ENCODE measurements at regions not wholly inside any gene's neighbourhood (a gene's known extent, or its start where the extent isn't known, plus 50 kb on each side); places are given as distances from the start of the nearest gene placed in this dataset.

DNA sequence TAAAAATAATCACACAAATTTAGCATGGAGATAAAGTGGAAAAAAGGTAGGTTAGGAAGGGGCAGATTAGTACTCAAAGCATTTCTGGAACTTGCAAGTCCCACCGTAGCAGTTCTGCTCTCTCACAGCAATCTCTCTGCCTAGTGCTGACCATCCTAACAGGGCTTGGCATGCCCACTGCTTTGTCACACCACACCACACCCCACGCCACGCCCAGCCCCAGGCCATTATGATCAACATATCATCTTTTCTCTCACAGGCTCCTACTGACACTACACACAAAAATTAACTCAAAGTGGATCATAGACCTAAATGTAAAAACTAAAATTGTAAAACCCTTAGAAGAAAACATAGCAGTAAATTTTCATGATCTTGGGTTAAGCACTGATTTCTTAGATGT, 273.7 kb downstream of the DAD1 start:
- Histone ChIP-seq H3K27ac (ENCODE audit: low read depth, low read length) (no peak overlapping the region), H3K4me3 (ENCODE audit: low read depth in 1 of 2, low read length in 2 of 2) (no peak overlapping the region), H3K4me1 (ENCODE audit: control insufficient read depth in 1 of 2, insufficient read depth in 2 of 2, low read length in 2 of 2) (no peaks in the 10 kb centered on the region), H3K27me3 (ENCODE audit: control insufficient read depth in 1 of 2, insufficient read depth in 2 of 2, low read length in 2 of 2) (no peaks in the 10 kb centered on the region), H3K9ac (ENCODE audit: low read depth in 1 of 2, low read length in 2 of 2) (no peak overlapping the region), H3K36me3 (ENCODE audit: control insufficient read depth in 1 of 2, insufficient read depth in 2 of 2, low read length in 2 of 2) (no peaks in the 10 kb centered on the region), H3K9me3 (ENCODE audit: control insufficient read depth in 1 of 2, low read length in 2 of 2) (no peaks in the 10 kb centered on the region)

DNA sequence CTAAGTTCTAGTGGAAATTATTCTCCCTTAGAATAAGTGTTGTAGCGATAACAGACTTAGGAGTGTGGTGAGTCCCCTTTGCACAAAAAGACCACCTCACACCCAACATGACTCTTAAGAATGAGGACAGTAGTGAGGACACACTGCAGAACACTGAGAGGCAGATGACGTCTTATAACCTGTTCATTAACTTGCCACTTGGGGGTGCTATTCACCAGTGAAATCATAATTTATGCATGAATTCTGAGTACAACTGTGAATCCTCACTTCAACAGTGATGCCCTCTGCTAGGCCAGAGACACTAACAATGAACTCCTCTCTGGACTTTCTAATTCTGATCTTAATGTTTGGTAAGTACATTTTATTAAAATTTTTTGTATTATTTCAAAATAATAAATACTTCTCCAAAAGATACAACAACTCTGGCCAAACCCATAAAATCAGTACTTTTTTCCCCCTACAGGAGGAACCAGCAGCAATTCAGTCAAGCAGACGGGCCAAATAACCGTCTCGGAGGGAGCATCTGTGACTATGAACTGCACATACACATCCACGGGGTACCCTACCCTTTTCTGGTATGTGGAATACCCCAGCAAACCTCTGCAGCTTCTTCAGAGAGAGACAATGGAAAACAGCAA, 274.7 kb downstream of the DAD1 start:
- H3K9me3 ChIP-seq (ENCODE audit: control insufficient read depth in 1 of 2, low read length in 2 of 2) = no peaks in the 10 kb centered on the region
- H3K4me1 ChIP-seq (ENCODE audit: control insufficient read depth in 1 of 2, insufficient read depth in 2 of 2, low read length in 2 of 2) = no peaks in the 10 kb centered on the region
- H3K27me3 ChIP-seq (ENCODE audit: control insufficient read depth in 1 of 2, insufficient read depth in 2 of 2, low read length in 2 of 2) = no peaks in the 10 kb centered on the region
- H3K36me3 ChIP-seq (ENCODE audit: control insufficient read depth in 1 of 2, insufficient read depth in 2 of 2, low read length in 2 of 2) = no peaks in the 10 kb centered on the region
- H3K4me3 ChIP-seq (ENCODE audit: low read depth in 1 of 2, low read length in 2 of 2) = no peak overlapping the region
- no peak overlapping the region for H3K27ac ChIP-seq (ENCODE audit: low read depth, low read length)
- no peak overlapping the region for H3K9ac ChIP-seq (ENCODE audit: low read depth in 1 of 2, low read length in 2 of 2)

- no peak overlapping the region for H3K4me3 ChIP-seq (ENCODE audit: low read depth in 1 of 2, low read length in 2 of 2)
- no peaks in the 10 kb centered on the region for H3K27me3 ChIP-seq (ENCODE audit: control insufficient read depth in 1 of 2, insufficient read depth in 2 of 2, low read length in 2 of 2)
- no peaks in the 10 kb centered on the region for H3K36me3 ChIP-seq (ENCODE audit: control insufficient read depth in 1 of 2, insufficient read depth in 2 of 2, low read length in 2 of 2)
- H3K4me1 ChIP-seq (ENCODE audit: control insufficient read depth in 1 of 2, insufficient read depth in 2 of 2, low read length in 2 of 2) = no peaks in the 10 kb centered on the region
- H3K9ac ChIP-seq (ENCODE audit: low read depth in 1 of 2, low read length in 2 of 2) = no peak overlapping the region
- H3K27ac ChIP-seq (ENCODE audit: low read depth, low read length) = no peak overlapping the region
- H3K9me3 ChIP-seq (ENCODE audit: control insufficient read depth in 1 of 2, low read length in 2 of 2) = no peaks in the 10 kb centered on the region
Measured at GRCh38 chr14:22313172-22313801, 275.7 kb downstream of the DAD1 start.

- Histone ChIP-seq H3K4me3 (ENCODE audit: low read depth in 1 of 2, low read length in 2 of 2) (no peak overlapping the region), H3K4me1 (ENCODE audit: control insufficient read depth in 1 of 2, insufficient read depth in 2 of 2, low read length in 2 of 2) (no peaks in the 10 kb centered on the region), H3K27me3 (ENCODE audit: control insufficient read depth in 1 of 2, insufficient read depth in 2 of 2, low read length in 2 of 2) (no peaks in the 10 kb centered on the region), H3K9ac (ENCODE audit: low read depth in 1 of 2, low read length in 2 of 2) (no peak overlapping the region), H3K9me3 (ENCODE audit: control insufficient read depth in 1 of 2, low read length in 2 of 2) (no peaks in the 10 kb centered on the region), H3K36me3 (ENCODE audit: control insufficient read depth in 1 of 2, insufficient read depth in 2 of 2, low read length in 2 of 2) (no peaks in the 10 kb centered on the region), H3K27ac (ENCODE audit: low read depth, low read length) (no peak overlapping the region)
Measured at GRCh38 chr14:22311636-22312035, 277.4 kb downstream of the DAD1 start.

GRCh38 chr14:22305607-22306006, 283.4 kb downstream of the DAD1 start:
- Histone ChIP-seq H3K4me1 (ENCODE audit: control insufficient read depth in 1 of 2, insufficient read depth in 2 of 2, low read length in 2 of 2) (no peaks in the 10 kb centered on the region), H3K9me3 (ENCODE audit: control insufficient read depth in 1 of 2, low read length in 2 of 2) (no peaks in the 10 kb centered on the region), H3K4me3 (ENCODE audit: low read depth in 1 of 2, low read length in 2 of 2) (no peak overlapping the region), H3K27ac (ENCODE audit: low read depth, low read length) (no peak overlapping the region), H3K36me3 (ENCODE audit: control insufficient read depth in 1 of 2, insufficient read depth in 2 of 2, low read length in 2 of 2) (no peaks in the 10 kb centered on the region), H3K27me3 (ENCODE audit: control insufficient read depth in 1 of 2, insufficient read depth in 2 of 2, low read length in 2 of 2) (no peaks in the 10 kb centered on the region), H3K9ac (ENCODE audit: low read depth in 1 of 2, low read length in 2 of 2) (no peak overlapping the region)

- Histone ChIP-seq H3K27ac (ENCODE audit: low read depth, low read length) (no peak overlapping the region), H3K36me3 (ENCODE audit: control insufficient read depth in 1 of 2, insufficient read depth in 2 of 2, low read length in 2 of 2) (no peaks in the 10 kb centered on the region), H3K4me1 (ENCODE audit: control insufficient read depth in 1 of 2, insufficient read depth in 2 of 2, low read length in 2 of 2) (no peaks in the 10 kb centered on the region), H3K4me3 (ENCODE audit: low read depth in 1 of 2, low read length in 2 of 2) (no peak overlapping the region), H3K9me3 (ENCODE audit: control insufficient read depth in 1 of 2, low read length in 2 of 2) (no peaks in the 10 kb centered on the region), H3K27me3 (ENCODE audit: control insufficient read depth in 1 of 2, insufficient read depth in 2 of 2, low read length in 2 of 2) (no peaks in the 10 kb centered on the region), H3K9ac (ENCODE audit: low read depth in 1 of 2, low read length in 2 of 2) (no peak overlapping the region)
Measured at GRCh38 chr14:22304326-22304725, 284.7 kb downstream of the DAD1 start.

DNA sequence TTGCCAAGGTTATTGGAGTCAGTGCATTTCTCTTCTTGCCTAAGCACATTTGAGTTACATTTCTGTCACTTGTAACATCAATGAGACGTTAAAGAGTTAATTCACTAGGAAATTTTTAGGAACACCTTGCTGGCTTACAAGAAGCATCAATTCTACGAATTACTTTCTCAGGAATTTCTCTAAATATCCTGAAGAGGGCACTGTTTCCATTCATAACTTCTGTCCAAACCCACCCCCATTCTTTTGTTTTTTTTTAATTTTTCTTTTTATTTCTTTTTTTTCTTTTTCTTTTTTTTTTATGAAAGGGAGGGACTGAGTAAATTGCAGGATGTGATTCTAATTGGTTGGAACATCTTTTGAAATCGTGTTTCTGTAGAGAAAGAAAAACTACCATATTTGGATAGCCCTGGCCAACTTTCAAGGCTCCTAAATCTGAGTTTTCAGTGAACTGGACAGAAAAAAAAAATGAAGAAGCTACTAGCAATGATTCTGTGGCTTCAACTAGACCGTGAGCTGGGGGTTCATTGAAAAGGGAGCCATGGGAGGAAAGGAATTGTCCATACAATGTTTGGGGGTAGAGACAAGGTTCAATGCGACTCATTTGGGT, 285.3 kb downstream of the DAD1 start:
- no peaks in the 10 kb centered on the region for H3K9me3 ChIP-seq (ENCODE audit: control insufficient read depth in 1 of 2, low read length in 2 of 2)
- no peak overlapping the region for H3K4me3 ChIP-seq (ENCODE audit: low read depth in 1 of 2, low read length in 2 of 2)
- H3K4me1 ChIP-seq (ENCODE audit: control insufficient read depth in 1 of 2, insufficient read depth in 2 of 2, low read length in 2 of 2) = no peaks in the 10 kb centered on the region
- H3K36me3 ChIP-seq (ENCODE audit: control insufficient read depth in 1 of 2, insufficient read depth in 2 of 2, low read length in 2 of 2) = no peaks in the 10 kb centered on the region
- no peak overlapping the region for H3K9ac ChIP-seq (ENCODE audit: low read depth in 1 of 2, low read length in 2 of 2)
- no peak overlapping the region for H3K27ac ChIP-seq (ENCODE audit: low read depth, low read length)
- no peaks in the 10 kb centered on the region for H3K27me3 ChIP-seq (ENCODE audit: control insufficient read depth in 1 of 2, insufficient read depth in 2 of 2, low read length in 2 of 2)

DNA sequence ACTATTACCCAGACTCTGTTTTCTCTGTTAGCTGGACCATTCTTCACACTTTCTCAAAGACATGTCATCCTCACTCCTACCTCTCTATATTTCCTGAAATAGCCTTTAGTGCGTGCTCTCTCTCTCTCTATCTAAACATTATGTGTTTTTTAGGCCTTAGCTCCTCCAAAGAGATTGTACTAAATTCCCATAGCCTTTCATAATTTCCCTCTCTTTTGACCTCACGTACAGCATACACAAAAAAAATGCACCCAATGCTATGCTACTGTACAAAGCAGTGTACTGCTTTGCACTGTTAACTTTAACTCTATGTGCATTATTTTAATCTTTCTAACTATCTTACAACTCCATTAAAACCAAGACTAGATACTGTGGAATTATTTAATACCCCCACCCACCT, 288.4 kb downstream of the DAD1 start:
- H3K9me3 ChIP-seq (ENCODE audit: control insufficient read depth in 1 of 2, low read length in 2 of 2) = no peaks in the 10 kb centered on the region
- H3K9ac ChIP-seq (ENCODE audit: low read depth in 1 of 2, low read length in 2 of 2) = no peak overlapping the region
- no peaks in the 10 kb centered on the region for H3K36me3 ChIP-seq (ENCODE audit: control insufficient read depth in 1 of 2, insufficient read depth in 2 of 2, low read length in 2 of 2)
- H3K27ac ChIP-seq (ENCODE audit: low read depth, low read length) = no peak overlapping the region
- H3K4me1 ChIP-seq (ENCODE audit: control insufficient read depth in 1 of 2, insufficient read depth in 2 of 2, low read length in 2 of 2) = no peaks in the 10 kb centered on the region
- no peak overlapping the region for H3K4me3 ChIP-seq (ENCODE audit: low read depth in 1 of 2, low read length in 2 of 2)
- no peaks in the 10 kb centered on the region for H3K27me3 ChIP-seq (ENCODE audit: control insufficient read depth in 1 of 2, insufficient read depth in 2 of 2, low read length in 2 of 2)

- Histone ChIP-seq H3K9me3 (ENCODE audit: control insufficient read depth in 1 of 2, low read length in 2 of 2) (no peaks in the 10 kb centered on the region), H3K9ac (ENCODE audit: low read depth in 1 of 2, low read length in 2 of 2) (no peak overlapping the region), H3K36me3 (ENCODE audit: control insufficient read depth in 1 of 2, insufficient read depth in 2 of 2, low read length in 2 of 2) (no peaks in the 10 kb centered on the region), H3K27me3 (ENCODE audit: control insufficient read depth in 1 of 2, insufficient read depth in 2 of 2, low read length in 2 of 2) (no peaks in the 10 kb centered on the region), H3K4me1 (ENCODE audit: control insufficient read depth in 1 of 2, insufficient read depth in 2 of 2, low read length in 2 of 2) (no peaks in the 10 kb centered on the region), H3K27ac (ENCODE audit: low read depth, low read length) (no peak overlapping the region), H3K4me3 (ENCODE audit: low read depth in 1 of 2, low read length in 2 of 2) (no peak overlapping the region)
Measured at GRCh38 chr14:22297376-22297775, 291.6 kb downstream of the DAD1 start.

DNA sequence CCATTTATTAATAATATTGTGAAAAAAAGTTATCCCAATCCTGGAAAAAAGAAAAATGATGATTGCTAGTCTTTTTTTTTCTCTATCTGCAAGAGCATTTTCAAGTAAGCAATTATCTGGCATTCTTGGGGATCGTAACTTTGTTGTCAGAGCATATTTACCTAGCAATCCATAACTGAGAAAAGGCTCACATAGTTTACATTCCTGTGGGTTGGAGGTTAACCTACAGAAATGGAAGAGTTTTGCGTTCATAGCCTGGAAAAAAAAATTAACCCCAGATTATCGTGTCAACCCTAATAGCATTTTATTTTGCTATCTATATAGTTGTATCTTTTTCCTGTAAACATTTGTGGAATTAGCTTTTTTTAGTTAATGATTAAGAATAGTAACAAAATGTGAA, 292.3 kb downstream of the DAD1 start:
- no peaks in the 10 kb centered on the region for H3K27me3 ChIP-seq (ENCODE audit: control insufficient read depth in 1 of 2, insufficient read depth in 2 of 2, low read length in 2 of 2)
- no peak overlapping the region for H3K4me3 ChIP-seq (ENCODE audit: low read depth in 1 of 2, low read length in 2 of 2)
- no peak overlapping the region for H3K27ac ChIP-seq (ENCODE audit: low read depth, low read length)
- H3K36me3 ChIP-seq (ENCODE audit: control insufficient read depth in 1 of 2, insufficient read depth in 2 of 2, low read length in 2 of 2) = no peaks in the 10 kb centered on the region
- H3K4me1 ChIP-seq (ENCODE audit: control insufficient read depth in 1 of 2, insufficient read depth in 2 of 2, low read length in 2 of 2) = no peaks in the 10 kb centered on the region
- H3K9ac ChIP-seq (ENCODE audit: low read depth in 1 of 2, low read length in 2 of 2) = no peak overlapping the region
- H3K9me3 ChIP-seq (ENCODE audit: control insufficient read depth in 1 of 2, low read length in 2 of 2) = no peaks in the 10 kb centered on the region

All from duodenal mucosa (tissue), 2 donors.